ENCODE measurements at regions not wholly inside any gene's neighbourhood (a gene's known extent, or its start where the extent isn't known, plus 50 kb on each side); places are given as distances from the start of the nearest gene placed in this dataset.
"Not testable (repeated sequence)": the region's sequence is repeated elsewhere in the genome, so short reads cannot be mapped to it uniquely, and the experiment has no call there.

GRCh38 chr6:144434308-144434990 is 149.3 kb downstream of the UTRN start:
- no peak for DNase-seq (ENCODE audit: low spot score in 2 of 2)
- peak in 1 of 2 donors; percentile 30 for ATAC-seq
- Mint-ChIP-seq H3K36me3 (peaks cover 23 to 26% of the 10 kb centered on the region in 2 donors), H3K27ac (peak overlapping the region in 1 of 2 donors; percentile 58), H3K9me3 (no peaks in the 10 kb centered on the region)

GRCh38 chr6:144435602-144436426 is 150.7 kb downstream of the UTRN start:
- Mint-ChIP-seq H3K36me3 (peaks cover 35 to 39% of the 10 kb centered on the region in 2 donors), H3K27ac (no peak overlapping the region), H3K9me3 (peaks cover 0 to 5% of the 10 kb centered on the region in 2 donors)
- no peak for DNase-seq (ENCODE audit: low spot score in 2 of 2)
- ATAC-seq = no peak

GRCh38 chr6:144437105-144437504 is 152.0 kb downstream of the UTRN start:
- Mint-ChIP-seq H3K27ac (no peak overlapping the region), H3K9me3 (peaks cover 0 to 10% of the 10 kb centered on the region in 2 donors), H3K36me3 (peaks cover 46 to 51% of the 10 kb centered on the region in 2 donors)
- no peak for ATAC-seq
- DNase-seq (ENCODE audit: low spot score in 2 of 2) = no peak

- ATAC-seq (no peak), DNase-seq (ENCODE audit: low spot score in 2 of 2) (no peak)
- Mint-ChIP-seq H3K36me3 (peaks cover 46 to 51% of the 10 kb centered on the region in 2 donors), H3K27ac (peak overlapping the region in 1 of 2 donors; percentile 14), H3K9me3 (peaks cover 0 to 10% of the 10 kb centered on the region in 2 donors)
Observed at GRCh38 chr6:144438103-144438502, 153.0 kb downstream of the UTRN start.

- ATAC-seq (no peak), DNase-seq (ENCODE audit: low spot score in 2 of 2) (no peak)
- Mint-ChIP-seq H3K9me3 (peaks cover 0 to 10% of the 10 kb centered on the region in 2 donors), H3K36me3 (peaks cover 46 to 51% of the 10 kb centered on the region in 2 donors), H3K27ac (peak overlapping the region; percentile 6 to 27)
Observed at GRCh38 chr6:144439016-144439415, 153.9 kb downstream of the UTRN start.

GRCh38 chr6:144441801-144442200 is 156.7 kb downstream of the UTRN start:
- H3K27ac Mint-ChIP-seq; H3K9me3 Mint-ChIP-seq; DNase-seq (ENCODE audit: low spot score in 2 of 2); ATAC-seq: not testable (repeated sequence)
- H3K36me3 Mint-ChIP-seq = peaks cover 46 to 51% of the 10 kb centered on the region in 2 donors

- no peak for ATAC-seq
- Mint-ChIP-seq H3K27ac (no peak overlapping the region), H3K36me3 (peaks cover 37 to 41% of the 10 kb centered on the region in 2 donors), H3K9me3 (peaks cover 0 to 10% of the 10 kb centered on the region in 2 donors)
- DNase-seq (ENCODE audit: low spot score in 2 of 2) = no peak
Observed at GRCh38 chr6:144443157-144443556, 158.0 kb downstream of the UTRN start.

GRCh38 chr6:144447472-144447871 is 162.3 kb downstream of the UTRN start:
- no peak overlapping the region for H3K27ac Mint-ChIP-seq
- no peaks in the 10 kb centered on the region for H3K9me3 Mint-ChIP-seq
- DNase-seq (ENCODE audit: low spot score in 2 of 2) = no peak
- no peak for ATAC-seq
- peaks cover under 1 to 20% of the 10 kb centered on the region in 2 donors for H3K36me3 Mint-ChIP-seq

GRCh38 chr6:144449218-144449617 is 164.1 kb downstream of the UTRN start:
- peak overlapping the region in 1 of 2 donors; percentile 12 for H3K27ac Mint-ChIP-seq
- no peak for ATAC-seq

GRCh38 chr6:144449911-144450597 is 164.9 kb downstream of the UTRN start:
- Mint-ChIP-seq H3K27ac (no peak overlapping the region), H3K9me3 (no peaks in the 10 kb centered on the region), H3K36me3 (peaks cover 0 to 19% of the 10 kb centered on the region in 2 donors)
- no peak for ATAC-seq
- no peak for DNase-seq (ENCODE audit: low spot score in 2 of 2)

More at GRCh38 chr6:144449218-144449617, 164.1 kb downstream of the UTRN start:
- Mint-ChIP-seq H3K36me3 (peaks cover 0 to 19% of the 10 kb centered on the region in 2 donors), H3K9me3 (no peaks in the 10 kb centered on the region)
- DNase-seq (ENCODE audit: low spot score in 2 of 2) = no peak

GRCh38 chr6:144460327-144461095 is 175.4 kb downstream of the UTRN start:
- H3K27ac Mint-ChIP-seq = peak overlapping the region in 1 of 2 donors; percentile 79
- no peaks in the 10 kb centered on the region for H3K9me3 Mint-ChIP-seq
- DNase-seq (ENCODE audit: low spot score in 2 of 2) (no peak), ATAC-seq (peak; percentile 82 to 88)
- H3K36me3 Mint-ChIP-seq = peaks cover 4 to 17% of the 10 kb centered on the region in 2 donors

- no peak for DNase-seq (ENCODE audit: low spot score in 2 of 2)
- peaks cover 4 to 17% of the 10 kb centered on the region in 2 donors for H3K36me3 Mint-ChIP-seq
- no peak for ATAC-seq
- H3K9me3 Mint-ChIP-seq = no peaks in the 10 kb centered on the region
- H3K27ac Mint-ChIP-seq = no peak overlapping the region
Observed at GRCh38 chr6:144462058-144462457, 176.9 kb downstream of the UTRN start.

GRCh38 chr6:144466716-144467115 is 181.6 kb downstream of the UTRN start:
- no peak for DNase-seq (ENCODE audit: low spot score in 2 of 2)
- H3K27ac Mint-ChIP-seq = peak overlapping the region in 1 of 2 donors; percentile 5
- peaks cover 4 to 7% of the 10 kb centered on the region in 2 donors for H3K36me3 Mint-ChIP-seq
- no peak for ATAC-seq
- H3K9me3 Mint-ChIP-seq = no peaks in the 10 kb centered on the region

GRCh38 chr6:144467172-144467762 is 182.1 kb downstream of the UTRN start:
- no peak for ATAC-seq
- no peak for DNase-seq (ENCODE audit: low spot score in 2 of 2)
- Mint-ChIP-seq H3K9me3 (no peaks in the 10 kb centered on the region), H3K36me3 (peaks cover 1 to 4% of the 10 kb centered on the region in 2 donors), H3K27ac (peak overlapping the region in 1 of 2 donors; percentile 5)

GRCh38 chr6:144467921-144468320 is 182.8 kb downstream of the UTRN start:
- no peak for DNase-seq (ENCODE audit: low spot score in 2 of 2)
- Mint-ChIP-seq H3K36me3 (peaks cover 0 to 3% of the 10 kb centered on the region in 2 donors), H3K9me3 (no peaks in the 10 kb centered on the region), H3K27ac (no peak overlapping the region)
- no peak for ATAC-seq

GRCh38 chr6:144468709-144469108 is 183.6 kb downstream of the UTRN start:
- Mint-ChIP-seq H3K9me3 (no peaks in the 10 kb centered on the region), H3K27ac (peak overlapping the region; percentile 36 to 73), H3K36me3 (no peaks in the 10 kb centered on the region)
- DNase-seq (ENCODE audit: low spot score in 2 of 2) (no peak), ATAC-seq (peak; percentile 38 to 40)

Measured in activated naive CD4-positive, alpha-beta T cell treated with anti-CD3 and anti-CD28 coated beads, Interleukin-2, amount 50 U/mL, for 72 hours (primary cell).